Heart right ventricle (tissue), 16 donors: ENCODE measurements at regions not wholly inside any gene's neighbourhood (a gene's known extent, or its start where the extent isn't known, plus 50 kb on each side); places are given as distances from the start of the nearest gene placed in this dataset.

Experiments
- ATAC-seq, 8 donors: fragments of 200-7000 bp; cut with Tn5 transposase; one replicate each; pipeline ENCODE4 v1.9.1; 2020; ENCODE audit warnings: mild to moderate bottlenecking in 8 of 8, moderate library complexity in 8 of 8, moderate number of reproducible peaks in 1 of 8
- DNase-seq, 2 donors: peaks; one replicate each; pipeline ENCODE4 v3.0.0-alpha.2; 2020
- H3K27ac ChIP-seq, 10 donors: fragments of 200-600 bp; sonication (generic) in 2 of 10; one replicate each; pipeline versions ENCODE4 v1.5.0 to v1.8.0; 2020 to 2022; ENCODE audit warnings: mild to moderate bottlenecking in 3 of 10
- H3K27me3 ChIP-seq, 7 donors: fragments of 200-600 bp; one replicate each; pipeline ENCODE4 v1.8.0; 2021 to 2022; ENCODE audit warnings: mild to moderate bottlenecking in 2 of 7
- H3K36me3 ChIP-seq, 9 donors: fragments of 200-600 bp; sonication (generic) in 1 of 9; one replicate each; pipeline versions ENCODE4 v1.5.0 to v1.8.0; 2020 to 2022; ENCODE audit warnings: mild to moderate bottlenecking in 2 of 9
- H3K4me1 ChIP-seq, 9 donors: fragments of 200-600 bp; sonication (generic) in 1 of 9; one replicate each; pipeline versions ENCODE4 v1.5.0 to v1.8.0; 2020 to 2022; ENCODE audit warnings: mild to moderate bottlenecking in 4 of 9
- H3K4me3 ChIP-seq, 10 donors: fragments of 200-600 bp; sonication (generic) in 2 of 10; one replicate each; pipeline versions ENCODE4 v1.5.0 to v1.8.0; 2020 to 2022; ENCODE audit warnings: mild to moderate bottlenecking in 7 of 10, moderate library complexity in 2 of 10
- H3K9me3 ChIP-seq, 11 donors: fragments of 200-600 bp in 10 of 11; sonication (generic) in 2 of 11; one replicate each; pipeline versions ENCODE4 v1.5.0 to v1.8.0; 2013 to 2022; ENCODE audit warnings: mild to moderate bottlenecking in 2 of 11, control low read depth in 1 of 11, moderate library complexity in 1 of 11
- CTCF ChIP-seq, 9 donors: fragments of 200-600 bp; sonication (generic) in 2 of 9; IDR thresholded peaks; one replicate each; pipeline versions ENCODE4 v1.5.0 to v1.8.0; 2021 to 2022; ENCODE audit warnings: antibody characterized with exemption in 9 of 9, mild to moderate bottlenecking in 5 of 9, moderate library complexity in 1 of 9
- WGBS, 2 donors: extraction: QIAGEN DNeasy Blood & Tissue Kit; methylation state at CpG; one replicate each; pipeline ENCODE4 v1.1.7; 2013; ENCODE audit warnings: inconsistent platforms in 1 of 2; 5-methylcytosine and 5-hydroxymethylcytosine counted together
- intact Hi-C, 10 donors: fragments of 100-400 bp; cut with DNase I; formaldehyde crosslinking; loops; one replicate each; pipeline versions ENCODE4 v1.11.1 to v1.14.2; 2022
- donor health status: Arrhythmogenic right ventricular cardiomyopathy.
- donor health status: ischemic (EF 13 %, LVEDD 7.1; RV severe dilation, severe dysfunction).
- donor health status: healthy with polysubstance abuse.
- donor health status: DM: no; HTN: yes; CAD: no.
- donor health status: DM: no; HTN: no; CAD: no.
- donor health status: ischemic (EF 25% LVEDD 6.9; RV normal size, moderate dysfunction).
- donor health status: ischemic (EF 25% LVEDD 5.7; RV mildly dilated, moderate dysfunction).
- donor health status: healthy.
- donor health status: DM: yes; HTN: yes; CAD: no.
- donor health status: Ischemic cardiomyopathy.
- donor health status: ischemic (EF 35%, LVEDD 5.7; RV mildly dilated, moderate dysfunction).
- donor health status: nonischemic (EF 11% LVEDD 7.7; RV severe dilation, severe dysfunction).
- donor health status: DM: yes; HTN: yes; CAD: no.
- donor health status: PGD.
- donor health status: ischemic (EF 29% LVEDD 5.4; RV normal size, mild dysfunction).
- donor health status: nonischemic (EF 23%, LVEDD 6.1; RV moderate dilation, normal function).

- H3K9me3 ChIP-seq: no peaks in the 10 kb centered on the region
- H3K27me3 ChIP-seq: no peaks in the 10 kb centered on the region
- no peaks in the 10 kb centered on the region for H3K36me3 ChIP-seq
- TF ChIP-seq CTCF (IDR thresholded peaks at IDR 0.05): no peak
- no peak overlapping the region for H3K27ac ChIP-seq
- DNase-seq (no peak), ATAC-seq (peak in 2 of 8 donors; percentile 25 to 47)
- peaks cover 0 to 6% (median 0%) of the 10 kb centered on the region in 9 donors for H3K4me1 ChIP-seq
- 81 to 86% methylated on average over 3 of the region's 3 CpGs for WGBS, 2 donors
- intact Hi-C loops: no loop called here
- no peak overlapping the region for H3K4me3 ChIP-seq
Measured at GRCh38 chr6:22411376-22412105, 114.7 kb upstream of the PRL start.

GRCh38 chr6:22412994-22413393 lies 116.2 kb upstream of the PRL start:
- Histone ChIP-seq H3K4me3 (no peak overlapping the region), H3K4me1 (peaks cover 0 to 6% (median 0%) of the 10 kb centered on the region in 9 donors), H3K27me3 (no peaks in the 10 kb centered on the region), H3K36me3 (no peaks in the 10 kb centered on the region), H3K9me3 (peaks cover 0 to 5% (median 0%) of the 10 kb centered on the region in 11 donors), H3K27ac (no peak overlapping the region)
- no peak for TF ChIP-seq CTCF (IDR thresholded peaks at IDR 0.05)
- intact Hi-C loops: no loop called here
- ATAC-seq (no peak), DNase-seq (no peak)
- WGBS, 2 donors: 58 to 75% methylated on average over 2 of the region's 2 CpGs

GRCh38 chr6:22413681-22414311 lies 117.0 kb upstream of the PRL start:
- Histone ChIP-seq H3K9me3 (peaks cover 0 to 13% (median 6%) of the 10 kb centered on the region in 11 donors), H3K4me3 (no peak overlapping the region), H3K36me3 (no peaks in the 10 kb centered on the region), H3K4me1 (peaks cover 0 to 6% (median 0%) of the 10 kb centered on the region in 9 donors), H3K27ac (no peak overlapping the region), H3K27me3 (no peaks in the 10 kb centered on the region)
- intact Hi-C loops: no loop called here
- DNase-seq (no peak), ATAC-seq (no peak)
- 81 to 83% methylated on average over 6 of the region's 6 CpGs for WGBS, 2 donors
- no peak for TF ChIP-seq CTCF (IDR thresholded peaks at IDR 0.05)

- no peak for ATAC-seq
- H3K4me3 ChIP-seq: no peak overlapping the region
- H3K9me3 ChIP-seq: peaks cover 0 to 35% (median 6%) of the 10 kb centered on the region in 11 donors
- intact Hi-C loops: no loop called here
- H3K27ac ChIP-seq: no peak overlapping the region
- no peaks in the 10 kb centered on the region for H3K36me3 ChIP-seq
- WGBS, 2 donors: 55 to 69% methylated on average over 1 of the region's 1 CpG
- DNase-seq: no peak
- H3K27me3 ChIP-seq: no peaks in the 10 kb centered on the region
- H3K4me1 ChIP-seq: no peaks in the 10 kb centered on the region
- no peak for TF ChIP-seq CTCF (IDR thresholded peaks at IDR 0.05)
Measured at GRCh38 chr6:22418714-22419113, 121.9 kb upstream of the PRL start.
